HG03039 (cell line): ENCODE measurements at regions not wholly inside any gene's neighbourhood (a gene's known extent, or its start where the extent isn't known, plus 50 kb on each side); places are given as distances from the start of the nearest gene placed in this dataset.

ENCODE experiments used
- ATAC-seq: cut with Tn5 transposase; IDR thresholded peaks from one replicate; pipeline ENCODE4 v1.9.1; 2021; ENCODE audit warnings: mild to moderate bottlenecking, moderate library complexity; ENCODE audit not compliant: unreplicated experiment

DNA sequence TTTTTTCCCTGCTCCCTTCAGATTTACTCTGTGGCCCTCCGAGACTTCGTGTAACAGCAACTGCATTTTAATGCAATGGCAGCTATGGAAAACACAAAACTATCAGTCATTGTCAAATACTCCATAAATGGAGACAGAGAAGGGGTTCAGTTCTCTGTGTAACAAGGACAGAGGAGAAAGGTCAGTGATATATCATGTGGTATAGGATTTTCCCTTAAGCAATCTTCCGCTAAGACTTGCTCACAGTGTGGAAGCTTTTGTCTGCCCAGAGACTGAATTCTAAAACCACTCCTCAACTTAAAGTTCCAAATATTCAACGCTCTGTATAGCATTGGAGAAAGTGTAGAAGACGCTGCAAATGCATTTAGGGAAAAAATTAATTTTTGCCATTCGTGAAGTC, 111.3 kb upstream of the EDNRB start:
- no peak for ATAC-seq

DNA sequence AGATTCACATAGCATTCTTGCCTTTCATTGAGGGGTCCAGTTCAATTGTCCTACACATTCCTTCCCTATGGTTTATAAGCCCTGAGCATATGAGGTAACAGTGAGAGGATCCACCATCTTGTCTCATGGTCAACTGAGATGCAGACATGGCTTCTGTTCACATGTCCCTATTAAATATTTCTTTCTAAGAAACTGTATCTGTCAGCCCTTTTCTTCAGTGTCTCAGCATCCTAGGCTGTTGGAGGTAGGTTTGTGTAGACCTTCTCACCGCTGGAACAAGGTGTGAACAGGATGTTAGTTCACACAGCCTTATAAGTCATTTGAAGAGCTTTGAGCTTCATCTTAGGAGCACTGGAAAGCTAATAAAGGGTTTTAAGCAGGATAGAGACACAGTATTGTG, 110.3 kb upstream of the EDNRB start:
- no peak for ATAC-seq

DNA sequence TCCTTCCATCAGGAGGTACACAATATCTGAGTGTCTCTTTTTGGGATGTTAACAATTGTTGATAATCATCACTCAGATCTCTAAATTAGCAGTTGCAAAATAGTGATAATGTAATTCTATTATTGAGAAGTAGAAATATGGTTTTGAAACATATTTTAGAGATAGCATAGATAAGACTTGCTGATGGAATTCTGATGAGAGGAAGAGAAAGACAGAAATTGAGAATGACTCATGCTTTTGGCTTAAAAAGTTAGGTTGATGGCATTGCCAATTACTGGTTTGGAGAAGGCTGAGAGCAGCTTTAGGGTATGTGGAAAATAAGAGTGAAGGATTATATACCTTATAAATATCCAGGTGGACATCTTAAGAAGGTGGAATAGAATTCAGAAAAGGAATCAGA, 106.4 kb upstream of the EDNRB start:
- no peak for ATAC-seq

DNA sequence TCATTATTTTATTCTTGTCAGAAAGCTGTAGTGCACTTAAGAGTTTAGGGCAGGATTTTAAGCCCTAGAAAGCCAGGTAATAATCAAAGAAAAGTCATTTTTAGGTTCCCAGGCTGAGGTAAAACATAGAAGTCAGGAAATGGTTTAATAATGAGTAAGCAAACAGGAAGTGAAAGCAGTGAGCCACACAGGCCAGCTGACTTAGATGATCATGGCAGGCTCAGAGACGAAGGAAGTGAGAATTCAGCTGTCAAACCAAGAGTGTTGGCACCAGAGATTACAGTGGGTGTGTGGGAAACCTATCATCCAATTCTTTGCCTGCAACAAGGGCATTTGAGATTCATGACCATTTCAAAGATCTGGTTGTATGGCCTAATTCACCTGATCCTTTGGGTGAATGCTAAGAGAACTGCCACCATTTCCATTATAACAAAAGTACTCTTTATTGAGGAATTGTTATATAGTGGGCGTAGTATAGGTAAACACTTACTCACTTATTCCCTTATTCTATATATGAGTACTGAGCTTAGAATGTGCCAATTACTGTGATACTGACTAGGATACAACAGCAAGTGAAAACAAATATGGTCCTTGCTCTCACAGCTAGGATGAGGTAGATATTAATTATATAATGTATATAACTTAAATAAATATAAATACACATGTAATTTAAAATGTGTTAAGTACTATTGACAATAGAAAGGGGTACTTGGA, 103.7 kb upstream of the EDNRB start:
- peak; percentile 100 for ATAC-seq

DNA sequence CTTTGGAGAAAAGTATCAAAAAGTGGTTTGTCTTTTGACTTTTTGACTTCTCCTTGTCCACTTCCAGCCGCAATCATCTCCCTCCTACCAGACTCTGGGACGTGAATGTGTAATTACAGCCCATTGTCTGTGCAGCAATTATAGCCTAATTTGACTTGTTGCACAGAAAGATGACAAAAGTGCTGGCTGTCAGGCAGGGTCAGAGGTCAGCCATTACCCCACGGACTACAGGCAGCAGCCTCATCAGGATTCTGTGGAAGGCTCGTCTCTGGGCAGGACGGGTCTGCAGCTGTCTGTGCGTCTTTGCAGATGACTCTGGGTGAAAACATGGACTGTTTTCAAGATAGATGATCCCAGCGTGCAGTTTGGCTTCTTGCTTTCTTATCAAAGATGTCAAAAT, 102.2 kb upstream of the EDNRB start:
- ATAC-seq, result no peak

DNA sequence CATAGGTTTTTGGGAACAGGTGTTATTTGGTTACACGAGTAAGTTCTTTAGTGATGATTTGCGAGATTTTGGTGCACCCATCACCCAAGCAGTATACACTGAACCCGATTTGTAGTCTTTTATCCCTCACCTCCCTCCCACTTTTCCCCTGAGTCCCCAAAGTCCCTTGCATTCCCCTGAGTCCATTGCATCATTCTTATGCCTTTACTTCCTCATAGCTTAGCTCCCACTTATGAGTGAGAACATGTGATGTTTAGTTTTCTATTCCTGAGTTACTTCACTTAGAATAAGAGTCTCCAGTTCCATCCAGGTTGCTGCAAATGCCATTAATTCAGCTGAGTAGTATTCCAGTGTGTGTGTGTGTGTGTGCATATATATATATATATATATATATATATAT, 97.2 kb upstream of the EDNRB start:
- no peak for ATAC-seq

DNA sequence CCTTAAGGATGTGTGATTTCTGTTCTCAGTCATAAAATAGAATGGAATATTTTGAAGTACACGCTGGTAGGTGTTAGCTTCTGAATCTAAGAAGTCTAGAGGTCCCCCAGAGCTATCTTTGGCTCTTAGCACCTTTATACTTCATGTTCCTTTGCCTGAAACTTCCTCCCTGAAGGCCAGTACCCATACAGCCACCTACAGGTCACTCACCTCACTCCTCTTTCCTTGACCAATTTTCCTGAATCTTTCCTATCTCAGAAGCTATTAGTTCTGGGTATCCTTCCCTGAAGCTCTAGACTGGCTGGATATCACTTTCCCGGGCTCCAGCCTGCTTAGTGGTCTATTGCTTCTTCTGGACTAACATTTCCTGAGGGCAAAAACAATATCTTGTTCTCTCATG, 93.4 kb upstream of the EDNRB start:
- ATAC-seq, result no peak

DNA sequence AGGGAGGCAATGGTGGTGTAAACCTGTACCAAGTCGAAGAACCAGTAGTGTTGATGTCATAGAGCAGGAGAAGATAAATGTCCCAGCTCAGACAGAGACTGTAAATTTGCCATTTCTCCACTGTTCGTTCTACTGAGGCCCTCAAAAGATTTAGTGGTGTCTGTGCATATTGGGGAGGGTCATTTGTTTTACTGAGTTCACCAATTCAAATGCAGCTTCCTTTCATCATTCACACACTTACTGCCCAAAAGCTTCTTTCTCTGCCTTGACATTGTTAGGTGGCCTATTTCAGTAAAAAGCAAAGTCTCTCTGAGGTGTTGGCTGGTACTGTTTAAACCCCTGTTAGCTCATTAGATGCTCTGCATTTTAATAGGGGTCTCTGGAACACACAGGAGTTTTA, 86.2 kb upstream of the EDNRB start:
- ATAC-seq, result no peak

DNA sequence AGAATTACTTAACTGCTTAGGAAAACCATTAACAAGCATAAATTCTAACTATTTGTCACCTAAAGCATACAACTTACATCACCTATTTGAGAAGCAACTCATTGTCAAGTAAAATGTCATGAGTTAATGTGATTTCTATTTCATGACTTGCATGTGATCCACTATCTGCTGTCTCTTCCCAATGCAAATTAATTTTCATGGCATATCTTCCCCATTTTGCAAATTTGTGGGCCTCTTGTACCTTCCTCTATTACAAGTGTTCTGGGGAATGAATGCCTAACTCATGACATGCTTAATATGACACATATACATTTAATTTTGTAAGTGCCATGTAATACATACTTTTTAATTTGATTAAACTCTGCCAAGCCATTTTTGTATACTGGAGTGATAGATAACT, 81.1 kb upstream of the EDNRB start:
- ATAC-seq, result no peak

DNA sequence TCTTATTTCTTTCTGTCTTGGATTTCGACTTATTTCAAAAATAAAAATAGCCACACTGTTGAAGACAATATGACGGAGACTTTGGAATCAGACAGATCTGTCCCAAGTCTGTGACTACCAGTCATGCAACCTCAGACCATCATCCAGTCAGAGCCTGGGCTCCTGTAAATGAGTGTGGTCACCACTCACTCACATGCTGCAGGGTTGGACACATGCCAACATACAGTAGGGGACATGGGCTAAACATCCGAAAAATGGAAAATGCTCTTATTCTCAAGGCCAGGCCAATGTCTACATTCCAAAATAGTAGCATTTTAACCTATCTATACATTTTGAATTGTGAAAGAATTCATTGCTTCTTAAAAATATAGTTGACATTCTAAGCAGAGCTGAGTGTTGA, 75.5 kb upstream of the EDNRB start:
- ATAC-seq, result no peak

DNA sequence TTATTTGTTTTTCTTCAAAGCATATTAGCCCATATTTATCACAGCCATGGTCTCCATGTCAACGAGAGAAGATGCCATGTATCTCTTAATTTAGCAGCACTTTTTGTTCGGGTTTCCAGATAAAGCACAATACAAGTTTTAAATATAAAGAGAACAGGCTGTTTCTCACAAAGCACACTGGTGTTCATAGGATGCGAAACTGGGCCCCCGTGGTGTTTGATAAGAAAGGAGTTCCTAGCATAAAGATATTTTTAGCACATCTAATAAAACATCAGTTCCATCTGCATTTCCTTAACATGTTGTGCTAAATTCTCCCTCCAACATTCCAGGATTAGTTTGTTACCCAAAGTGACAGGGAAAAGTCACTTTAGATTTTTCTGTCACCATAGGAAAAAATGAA, 72.4 kb upstream of the EDNRB start:
- ATAC-seq, result no peak

DNA sequence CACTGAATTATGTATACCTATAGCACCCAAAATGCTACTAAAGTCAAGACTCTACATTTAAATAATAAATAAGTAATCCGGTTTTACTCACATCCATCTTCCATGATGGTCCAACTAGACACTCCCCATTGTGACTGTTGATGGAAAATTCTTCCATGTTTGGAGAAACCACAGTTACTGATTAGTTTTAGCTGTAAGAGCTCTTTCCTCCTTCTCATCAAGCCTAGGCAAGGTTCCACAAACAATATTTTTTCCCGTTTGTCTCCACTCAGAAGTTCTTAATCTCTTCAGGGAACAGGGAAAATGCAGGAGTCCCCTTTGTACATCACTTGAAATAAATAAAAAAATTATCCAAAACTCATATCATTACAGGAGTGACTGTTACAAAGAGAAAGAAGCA, 70.7 kb upstream of the EDNRB start:
- no peak for ATAC-seq

DNA sequence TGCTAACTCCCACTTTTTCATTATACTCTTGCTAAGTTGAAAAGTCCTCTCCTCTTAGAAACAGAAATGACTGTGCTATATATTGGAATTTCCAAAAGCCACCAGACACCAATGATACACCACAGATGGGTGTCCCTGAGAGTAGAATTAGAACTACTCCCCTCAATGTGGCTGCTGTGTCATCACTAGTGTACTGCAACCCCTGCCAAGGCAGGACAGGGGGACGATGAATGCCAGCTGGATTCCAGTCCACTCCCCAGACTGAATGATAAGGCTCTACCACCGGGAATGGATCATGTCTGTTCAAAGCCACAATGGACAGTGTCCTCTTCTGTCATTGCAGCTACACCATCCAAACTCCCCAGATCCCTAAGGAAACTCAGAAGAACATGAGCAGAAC, 69.7 kb upstream of the EDNRB start:
- ATAC-seq, result no peak

DNA sequence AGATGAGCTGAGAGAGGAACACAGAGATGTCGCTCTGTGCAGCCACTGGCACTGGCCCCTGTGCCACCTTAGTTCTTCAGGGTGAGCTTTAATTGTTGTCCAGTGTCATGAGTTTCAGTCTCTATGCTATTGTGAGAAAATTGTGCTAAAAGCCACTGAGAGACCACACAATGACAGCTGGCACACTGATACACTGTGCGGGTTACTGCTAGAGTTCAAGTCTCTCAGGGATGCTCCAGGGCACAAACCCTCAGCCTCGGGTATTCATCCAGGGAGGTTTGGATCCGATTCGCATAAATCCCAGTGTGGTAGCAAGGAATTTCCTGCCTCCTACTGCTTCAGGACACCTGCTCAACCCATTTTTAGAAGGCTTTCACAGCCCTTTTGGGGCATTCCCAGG, 68.1 kb upstream of the EDNRB start:
- no peak for ATAC-seq

DNA sequence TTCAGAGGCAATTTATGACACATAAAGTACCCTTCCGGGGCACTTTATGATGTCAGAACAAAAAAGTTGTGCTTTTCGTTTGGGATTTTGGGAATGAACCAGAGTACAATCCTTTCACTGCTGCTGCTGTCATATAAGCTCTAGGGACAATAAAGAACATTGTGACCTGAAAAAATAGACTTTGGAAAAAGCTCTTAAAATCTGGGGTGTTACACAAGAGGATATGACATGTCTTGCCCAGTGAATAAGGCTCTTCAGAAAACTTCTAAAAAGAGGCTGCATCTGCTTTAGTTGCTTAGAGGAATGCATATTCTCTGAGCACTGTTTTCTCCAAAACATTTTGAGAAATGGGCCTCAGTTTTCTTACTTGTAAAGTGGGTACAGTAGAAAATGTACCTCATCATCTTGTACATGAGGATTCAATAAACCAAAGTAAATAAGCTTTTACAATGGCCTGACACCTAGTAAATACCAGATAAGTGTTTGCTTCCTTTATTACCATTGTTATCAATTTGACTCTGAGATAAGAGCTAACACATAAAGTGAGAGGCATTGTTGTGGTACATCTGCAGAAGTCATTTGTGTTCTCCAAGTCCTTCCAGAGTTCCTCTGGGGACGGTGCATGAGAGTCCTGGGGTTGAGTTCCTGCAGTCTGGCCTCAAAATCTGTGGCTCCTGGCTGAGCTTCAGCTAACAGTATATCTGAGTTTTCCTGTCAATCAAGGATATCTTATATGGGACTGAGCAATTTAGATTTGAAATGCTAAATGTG, 67.4 kb upstream of the EDNRB start:
- ATAC-seq, result no peak

DNA sequence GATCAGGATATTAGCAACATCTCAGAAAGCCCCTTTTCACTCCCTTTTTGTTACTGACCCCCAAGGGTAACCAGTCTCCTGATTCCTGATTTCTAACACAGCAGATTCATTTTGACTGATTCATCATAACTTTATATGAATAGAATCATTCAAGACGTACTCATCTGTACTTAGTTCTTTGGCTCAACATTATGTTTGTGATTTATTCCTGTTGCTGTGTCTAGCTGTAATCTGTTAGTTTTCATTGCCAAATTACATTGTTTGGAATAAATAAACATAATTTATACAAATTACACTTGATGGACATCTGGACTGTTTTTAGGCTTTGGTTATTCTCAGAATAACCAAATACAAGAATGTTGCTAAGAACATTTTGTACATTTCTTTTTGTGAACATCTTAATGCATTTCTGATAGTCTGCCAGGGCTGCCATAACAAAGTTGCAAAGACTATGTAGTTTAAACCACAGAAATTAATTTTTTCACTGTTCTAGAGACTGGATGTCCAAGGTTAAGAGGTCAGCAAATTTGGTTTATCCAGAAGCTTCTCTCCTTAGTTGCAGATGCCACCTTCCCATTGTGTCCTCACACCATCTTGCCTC, 62.8 kb upstream of the EDNRB start:
- no peak for ATAC-seq

DNA sequence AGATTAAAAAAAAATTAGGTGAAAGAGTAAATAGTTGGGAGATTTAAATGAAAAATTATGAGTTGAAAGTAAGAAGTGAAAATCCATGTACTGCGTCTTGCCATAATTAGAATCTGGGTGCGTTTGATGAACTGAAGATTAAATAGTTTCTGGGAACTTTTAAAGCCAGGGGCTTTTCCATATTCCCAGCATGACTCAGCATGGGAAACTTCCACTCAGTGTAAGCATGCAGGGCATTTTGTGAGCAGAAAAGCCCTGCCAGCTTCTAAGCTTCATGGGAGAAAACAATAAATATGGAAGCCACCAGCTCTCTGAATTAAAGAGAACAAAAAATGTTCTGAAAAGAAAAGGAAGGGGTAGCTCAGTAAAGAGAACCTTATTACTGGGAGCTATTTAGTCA, 62.0 kb upstream of the EDNRB start:
- no peak for ATAC-seq

DNA sequence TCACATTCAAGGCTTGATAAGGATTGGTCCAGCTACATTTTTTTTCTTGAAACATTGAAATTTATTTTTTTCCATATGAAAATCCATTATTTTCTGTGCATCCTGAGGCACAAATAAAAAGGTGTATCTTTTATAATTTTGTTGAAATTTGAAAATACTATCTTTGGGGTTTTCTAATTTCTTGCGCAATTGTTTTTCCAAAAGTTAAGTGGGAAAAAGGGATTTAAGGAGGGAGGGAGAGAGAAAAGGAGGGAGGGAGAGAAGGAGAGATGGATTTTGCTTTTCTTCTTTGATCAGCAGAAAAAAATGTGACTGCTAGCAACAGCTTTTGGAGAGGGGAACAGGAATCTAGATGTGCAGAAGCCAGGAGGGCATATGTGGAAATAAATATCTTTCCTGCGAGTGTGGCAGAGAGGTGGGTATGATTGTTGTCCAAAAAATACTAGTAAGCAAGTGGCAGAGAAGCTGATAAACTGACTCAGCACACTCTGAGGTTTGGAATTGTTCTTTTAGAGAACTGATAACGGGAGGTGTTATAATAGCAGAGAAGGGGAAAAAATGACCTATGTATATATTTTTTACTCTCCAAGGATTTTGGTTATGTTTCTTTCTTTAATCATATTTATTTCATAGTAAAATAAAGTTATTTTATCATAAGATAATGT, 61.2 kb upstream of the EDNRB start:
- ATAC-seq, result no peak

DNA sequence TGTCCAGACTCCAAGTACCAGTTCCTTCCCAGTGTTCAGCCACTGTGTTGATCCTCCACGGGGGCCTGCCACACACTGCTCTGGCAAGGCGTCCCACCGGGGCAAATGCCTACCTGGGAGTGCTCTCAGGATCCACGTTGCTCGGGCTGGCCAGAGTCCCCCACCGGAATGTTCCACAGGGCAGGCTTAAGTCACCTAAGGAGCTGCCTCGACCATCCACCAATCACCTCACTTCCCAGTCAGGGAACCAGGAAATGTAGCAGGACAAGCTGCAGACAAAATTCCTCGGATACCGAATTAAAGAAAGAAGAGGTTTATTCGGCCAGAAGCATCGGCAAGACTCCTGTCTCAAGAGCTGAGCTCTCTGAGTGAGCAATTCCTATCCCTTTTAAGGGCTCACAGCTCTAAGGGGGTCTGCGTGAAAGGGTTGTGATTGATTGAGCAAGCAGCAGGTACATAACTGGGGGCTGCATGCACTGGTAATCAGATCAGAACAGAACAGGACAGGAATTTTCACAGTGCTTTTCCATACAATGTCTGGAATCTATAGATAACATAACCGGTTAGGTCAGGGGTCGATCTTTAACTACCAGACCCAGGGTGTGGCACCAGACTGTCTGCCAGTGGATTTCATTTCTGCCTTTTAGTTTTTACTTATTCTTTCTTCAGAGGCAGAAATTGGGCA, 56.9 kb upstream of the EDNRB start:
- ATAC-seq, result no peak

DNA sequence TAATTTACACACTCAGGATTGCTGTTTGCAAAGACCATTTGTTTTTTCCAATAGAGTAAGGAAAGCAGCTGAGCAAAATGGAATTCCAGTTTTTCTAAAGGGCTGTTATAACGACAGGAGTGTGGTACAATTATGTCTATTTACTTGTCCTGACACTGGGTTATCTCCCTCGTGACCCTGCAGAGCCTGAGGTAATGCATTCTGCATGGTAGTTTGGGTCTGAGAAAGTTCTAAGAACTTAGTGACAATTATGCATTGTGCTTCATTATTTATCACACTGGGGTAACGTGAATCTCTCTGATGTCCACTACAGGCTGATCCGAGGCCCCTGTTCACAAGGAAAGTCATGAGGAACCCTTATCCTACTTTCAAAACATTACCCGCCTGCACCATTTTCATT, 50.7 kb upstream of the EDNRB start:
- ATAC-seq, result no peak
